ENCODE measurements at regions not wholly inside any gene's neighbourhood (a gene's known extent, or its start where the extent isn't known, plus 50 kb on each side); places are given as distances from the start of the nearest gene placed in this dataset.

DNA sequence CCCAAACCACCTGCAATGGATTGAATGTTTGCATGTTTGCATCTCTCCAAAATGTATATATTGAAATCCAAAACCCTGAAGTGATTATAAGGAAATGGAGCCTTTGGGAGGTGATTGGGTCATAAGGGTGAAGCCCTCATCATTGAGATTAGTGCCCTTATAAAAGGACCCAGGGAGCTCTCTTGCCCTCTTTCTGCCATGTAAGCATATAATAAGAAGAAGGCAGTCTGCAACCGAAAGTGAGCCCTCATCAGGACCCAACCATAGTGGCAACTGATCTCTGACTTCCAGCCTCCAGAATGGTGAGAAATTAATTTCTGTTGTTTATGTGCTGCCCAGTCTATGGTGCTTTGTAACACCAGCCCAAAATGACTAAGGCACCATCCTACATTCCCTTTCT is 115.7 kb upstream of the EFNA5 start:
- TF ChIP-seq EP300 (IDR thresholded peaks at IDR 0.05; ENCODE audit: low read depth) = no peak
- TF ChIP-seq, protein P1, sequence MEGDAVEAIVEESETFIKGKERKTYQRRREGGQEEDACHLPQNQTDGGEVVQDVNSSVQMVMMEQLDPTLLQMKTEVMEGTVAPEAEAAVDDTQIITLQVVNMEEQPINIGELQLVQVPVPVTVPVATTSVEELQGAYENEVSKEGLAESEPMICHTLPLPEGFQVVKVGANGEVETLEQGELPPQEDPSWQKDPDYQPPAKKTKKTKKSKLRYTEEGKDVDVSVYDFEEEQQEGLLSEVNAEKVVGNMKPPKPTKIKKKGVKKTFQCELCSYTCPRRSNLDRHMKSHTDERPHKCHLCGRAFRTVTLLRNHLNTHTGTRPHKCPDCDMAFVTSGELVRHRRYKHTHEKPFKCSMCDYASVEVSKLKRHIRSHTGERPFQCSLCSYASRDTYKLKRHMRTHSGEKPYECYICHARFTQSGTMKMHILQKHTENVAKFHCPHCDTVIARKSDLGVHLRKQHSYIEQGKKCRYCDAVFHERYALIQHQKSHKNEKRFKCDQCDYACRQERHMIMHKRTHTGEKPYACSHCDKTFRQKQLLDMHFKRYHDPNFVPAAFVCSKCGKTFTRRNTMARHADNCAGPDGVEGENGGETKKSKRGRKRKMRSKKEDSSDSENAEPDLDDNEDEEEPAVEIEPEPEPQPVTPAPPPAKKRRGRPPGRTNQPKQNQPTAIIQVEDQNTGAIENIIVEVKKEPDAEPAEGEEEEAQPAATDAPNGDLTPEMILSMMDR (IDR thresholded peaks at IDR 0.05) = no peak
